H1 (cell line): ENCODE measurements at regions not wholly inside any gene's neighbourhood (a gene's known extent, or its start where the extent isn't known, plus 50 kb on each side); places are given as distances from the start of the nearest gene placed in this dataset.
A peak's percentile ranks its signal among the peaks of the same experiment; 100 is the strongest.

Experiments
- CTCF ChIA-PET: fragments of 300-600 bp; sonication (Branson Sonifier 250); formaldehyde crosslinking; loops from one replicate; lab custom pipeline; 2021; ENCODE audit not compliant: partially characterized antibody; lab: Charles Lee
- POLR2A ChIA-PET: fragments of 300-600 bp; sonication (Branson Sonifier 250); formaldehyde crosslinking; loops from one replicate; lab custom pipeline; 2021; ENCODE audit warnings: inconsistent platforms; ENCODE audit not compliant: partially characterized antibody; lab: Charles Lee
- DNase-seq, 2 experiments: peaks; one replicate each; pipeline versions ENCODE4 v3.0.0 to v3.0.0-alpha.2; 2010 to 2022; ENCODE audit warnings: low spot score in 2 of 2, low read depth in 1 of 2, mixed read lengths in 1 of 2
- FAIRE-seq: peaks from 2 replicates; lab custom pipeline; 2011; peaks lifted over from hg19 to GRCh38; lab: Jason Lieb, UNC
- H2AFZ ChIP-seq: 2 replicates; pipeline ENCODE4 v1.8.1; 2012; ENCODE audit warnings: low read length, inconsistent platforms
- H2AK5ac ChIP-seq: 2 replicates; pipeline ENCODE4 v1.6.1; 2013; ENCODE audit warnings: low read depth, low read length
- H2BK120ac ChIP-seq: replicated peaks from 2 replicates; pipeline ENCODE3; 2013; ENCODE audit warnings: low read depth, low read length, inconsistent platforms
- H2BK12ac ChIP-seq: 2 replicates; pipeline ENCODE4 v1.6.1; 2013; ENCODE audit warnings: low read depth, low read length
- H2BK15ac ChIP-seq: 2 replicates; pipeline ENCODE4 v1.6.1; 2013; ENCODE audit warnings: low read length
- H2BK20ac ChIP-seq: 2 replicates; pipeline ENCODE4 v1.6.1; 2013; ENCODE audit warnings: low read length
- H2BK5ac ChIP-seq: 2 replicates; pipeline ENCODE4 v1.6.1; 2013; ENCODE audit warnings: low read depth, low read length
- H3K14ac ChIP-seq: 2 replicates; pipeline ENCODE4 v1.6.1; 2013; ENCODE audit warnings: inconsistent platforms; ENCODE audit not compliant: insufficient read length
- H3K18ac ChIP-seq: 2 replicates; pipeline ENCODE4 v1.6.1; 2013; ENCODE audit warnings: low read length; ENCODE audit errors: extremely low read depth
- H3K23ac ChIP-seq: 2 replicates; pipeline ENCODE4 v1.6.1; 2013; ENCODE audit warnings: inconsistent platforms; ENCODE audit not compliant: insufficient read length
- H3K23me2 ChIP-seq: 2 replicates; pipeline ENCODE4 v1.6.1; 2013; ENCODE audit warnings: low read depth, low read length
- H3K27ac ChIP-seq: 2 replicates; pipeline ENCODE4 v1.6.1; 2011; ENCODE audit warnings: low read depth, low read length, inconsistent platforms
- H3K27me3 ChIP-seq, 4 experiments: replicated peaks in 1 of 4; 1 replicate in 1 of 4; 2 replicates in 3 of 4; pipeline versions ENCODE4 v1.6.1 to v1.8.1; 2011 to 2013; ENCODE audit warnings: low read length in 3 of 4, mild to moderate bottlenecking in 3 of 4, inconsistent platforms in 2 of 4, mixed read lengths in 2 of 4, moderate library complexity in 1 of 4; ENCODE audit not compliant: control insufficient read depth in 3 of 4, insufficient read depth in 3 of 4; ENCODE audit errors: extremely low read depth in 1 of 4
- H3K36me3 ChIP-seq, 4 experiments: 2 replicates each; pipeline versions ENCODE4 v1.6.1 to v1.8.1; 2011 to 2013; ENCODE audit warnings: mild to moderate bottlenecking in 4 of 4, low read length in 3 of 4, moderate library complexity in 2 of 4, control low read depth in 1 of 4, inconsistent platforms in 1 of 4; ENCODE audit not compliant: insufficient read depth in 4 of 4, control insufficient read depth in 2 of 4
- H3K4ac ChIP-seq: replicated peaks from 2 replicates; pipeline ENCODE3; 2013; ENCODE audit warnings: low read length, low read depth, mixed read lengths, inconsistent platforms; ENCODE audit not compliant: insufficient read length
- H3K4me1 ChIP-seq, 4 experiments: replicated peaks in 1 of 4; 1 replicate in 1 of 4; 2 replicates in 3 of 4; pipeline versions ENCODE4 v1.6.1 to v1.8.1; 2011 to 2013; ENCODE audit warnings: low read length in 3 of 4, inconsistent platforms in 2 of 4, mixed read lengths in 1 of 4; ENCODE audit not compliant: insufficient read depth in 4 of 4, control insufficient read depth in 3 of 4
- H3K4me2 ChIP-seq, 2 experiments: 2 replicates each; pipeline versions ENCODE4 v1.6.1 to v1.8.1; 2011 to 2013; ENCODE audit warnings: low read depth in 2 of 2, low read length in 2 of 2, control low read depth in 1 of 2, inconsistent platforms in 1 of 2, mild to moderate bottlenecking in 1 of 2; ENCODE audit not compliant: insufficient read depth in 1 of 2
- H3K4me3 ChIP-seq, 4 experiments: fragments of 200-600, 300-600 bp in 1 of 4; sonication (generic), shearing (Covaris generic), sonication (Bioruptor Twin) in 1 of 4; 2 replicates each; pipeline versions ENCODE4 v1.5.1 to v1.8.1; 2011 to 2016; ENCODE audit warnings: low read length in 4 of 4, low read depth in 3 of 4, control low read depth in 2 of 4, inconsistent platforms in 2 of 4, mild to moderate bottlenecking in 2 of 4, mixed read lengths in 1 of 4, moderate library complexity in 1 of 4; ENCODE audit not compliant: insufficient read depth in 2 of 4; ENCODE audit errors: extremely low read depth in 1 of 4
- H3K56ac ChIP-seq: replicated peaks from 2 replicates; pipeline ENCODE3; 2013; ENCODE audit warnings: low read depth, mild to moderate bottlenecking, mixed read lengths, low read length, inconsistent platforms; ENCODE audit not compliant: insufficient read length
- H3K79me1 ChIP-seq: 2 replicates; pipeline ENCODE4 v1.6.1; 2013; ENCODE audit warnings: low read depth, low read length, control low read depth
- H3K79me2 ChIP-seq, 2 experiments: 2 replicates each; pipeline versions ENCODE4 v1.6.1 to v1.8.1; 2012 to 2013; ENCODE audit warnings: low read length in 2 of 2, mild to moderate bottlenecking in 2 of 2, inconsistent platforms in 1 of 2; ENCODE audit not compliant: insufficient read depth in 2 of 2, control insufficient read depth in 1 of 2
- H3K9ac ChIP-seq, 4 experiments: replicated peaks in 1 of 4; 1 replicate in 1 of 4; 2 replicates in 3 of 4; pipeline versions ENCODE4 v1.6.1 to v1.8.1; 2011 to 2013; ENCODE audit warnings: low read depth in 3 of 4, low read length in 3 of 4, control low read depth in 2 of 4, mild to moderate bottlenecking in 2 of 4, moderate library complexity in 2 of 4, inconsistent platforms in 1 of 4; ENCODE audit errors: extremely low read depth in 1 of 4
- H3K9me3 ChIP-seq, 2 experiments: 2 replicates each; pipeline versions ENCODE4 v1.6.1 to v1.8.1; 2012 to 2013; ENCODE audit warnings: mild to moderate bottlenecking in 2 of 2, moderate library complexity in 2 of 2, control low read depth in 1 of 2, inconsistent platforms in 1 of 2, low read depth in 1 of 2, low read length in 1 of 2, mixed read lengths in 1 of 2; ENCODE audit not compliant: insufficient read depth in 2 of 2
- H4K20me1 ChIP-seq, 2 experiments: replicated peaks in 1 of 2; 2 replicates each; pipeline versions ENCODE3 to v1.8.1; 2011 to 2013; ENCODE audit warnings: inconsistent platforms in 2 of 2, low read length in 2 of 2, mild to moderate bottlenecking in 1 of 2; ENCODE audit not compliant: insufficient read depth in 2 of 2, control insufficient read depth in 1 of 2
- H4K5ac ChIP-seq: 2 replicates; pipeline ENCODE4 v1.6.1; 2013; ENCODE audit warnings: low read length, low read depth, mixed read lengths, inconsistent platforms; ENCODE audit not compliant: insufficient read length
- H4K8ac ChIP-seq: 2 replicates; pipeline ENCODE4 v1.8.0; 2013; ENCODE audit warnings: mild to moderate bottlenecking, moderate library complexity, low read length, inconsistent platforms; ENCODE audit not compliant: insufficient read depth; ENCODE audit errors: extremely low read depth
- H4K91ac ChIP-seq: replicated peaks from 2 replicates; pipeline ENCODE3; 2013; ENCODE audit warnings: low read length, mixed read lengths, inconsistent platforms; ENCODE audit not compliant: insufficient read length
- ATF3 ChIP-seq: IDR thresholded peaks from 2 replicates; pipeline ENCODE4 v1.6.1; 2011; ENCODE audit warnings: low read depth, mild to moderate bottlenecking, low read length; ENCODE audit not compliant: insufficient read depth
- FOSL1 ChIP-seq: IDR thresholded peaks from 2 replicates; pipeline ENCODE4 v1.6.1; 2011; ENCODE audit warnings: mild to moderate bottlenecking, low read depth, low read length, moderate library complexity; ENCODE audit not compliant: insufficient read depth
- HDAC2 ChIP-seq, 2 experiments: fragments of 300-600 bp in 1 of 2; sonication (generic) in 1 of 2; IDR thresholded peaks; 2 replicates each; pipeline ENCODE4 v1.6.1; 2011 to 2012; ENCODE audit warnings: low read depth in 2 of 2, low read length in 2 of 2, mild to moderate bottlenecking in 2 of 2, moderate library complexity in 2 of 2, borderline replicate concordance in 1 of 2, inconsistent platforms in 1 of 2
- HDAC6 ChIP-seq: IDR thresholded peaks from one replicate; pipeline ENCODE4 v1.7.1; 2012; ENCODE audit warnings: low read depth, mild to moderate bottlenecking, inconsistent platforms, low read length, moderate library complexity
- KDM1A ChIP-seq: fragments of 200-600, 300-600 bp; sonication (generic); IDR thresholded peaks from 2 replicates; pipeline ENCODE4 v1.7.1; 2016; ENCODE audit warnings: mild to moderate bottlenecking, low read length, borderline replicate concordance
- KDM5A ChIP-seq: fragments of 200-600 bp; IDR thresholded peaks from 2 replicates; pipeline ENCODE4 v1.7.1; 2012; ENCODE audit warnings: mild to moderate bottlenecking, low read length, inconsistent platforms, mixed read lengths
- PHF8 ChIP-seq: fragments of 200-600 bp; sonication (generic); conservative IDR thresholded peaks from 2 replicates; pipeline ENCODE4 v1.7.1; 2012; ENCODE audit warnings: low read depth, mild to moderate bottlenecking, inconsistent platforms, low read length, moderate library complexity
- RFX5 ChIP-seq: IDR thresholded peaks from 2 replicates; pipeline ENCODE4 v1.6.1; 2011; ENCODE audit warnings: low read depth, low read length, improper control_type of control experiment, borderline replicate concordance
- SIN3A ChIP-seq, 2 experiments: IDR thresholded peaks in 1 of 2; conservative IDR thresholded peaks in 1 of 2; 2 replicates each; pipeline ENCODE4 v1.6.1; 2011 to 2012; ENCODE audit warnings: low read length in 2 of 2, improper control_type of control experiment in 1 of 2, low read depth in 1 of 2, mild to moderate bottlenecking in 1 of 2
- SRF ChIP-seq: IDR thresholded peaks from 2 replicates; pipeline ENCODE4 v1.6.1; 2011; ENCODE audit warnings: mild to moderate bottlenecking, low read depth, low read length, moderate library complexity
- TCF12 ChIP-seq: IDR thresholded peaks from 2 replicates; pipeline ENCODE4 v1.6.1; 2011; ENCODE audit warnings: low read depth, mild to moderate bottlenecking, low read length
- WGBS, 2 experiments: shearing (Covaris generic) in 1 of 2; methylation state at CpG; one replicate each; pipeline versions ENCODE4 v1.1.6 to v1.1.7; 2013 to 2015; ENCODE audit warnings: low lambda C conversion rate in 2 of 2, mixed read lengths in 2 of 2, inconsistent platforms in 1 of 2, low coverage in 1 of 2, missing lambda C conversion rate in 1 of 2; ENCODE audit not compliant: insufficient replicate concordance in 2 of 2, insufficient coverage in 1 of 2, insufficient read length in 1 of 2; ENCODE audit errors: extremely low coverage in 1 of 2, missing lambda C conversion rate in 1 of 2; 5-methylcytosine and 5-hydroxymethylcytosine counted together

GRCh38 chr3:31346542-31346979 lies 186.2 kb upstream of the STT3B start:
- no peak overlapping the region for H2BK12ac ChIP-seq
- POLR2A ChIA-PET: no interaction called here
- H2BK15ac ChIP-seq: no peak overlapping the region
- no peaks in the 10 kb centered on the region for H4K20me1 ChIP-seq
- no peak overlapping the region for H4K91ac ChIP-seq
- H2BK20ac ChIP-seq: no peak overlapping the region
- H3K4me1 ChIP-seq: peaks cover 0 to 9% (median 0%) of the 10 kb centered on the region in 4 experiments; a peak in 1 of 7 replicates
- H3K56ac ChIP-seq: no peak overlapping the region
- H3K14ac ChIP-seq: no peak overlapping the region
- no peak overlapping the region for H3K4ac ChIP-seq
- H2BK120ac ChIP-seq: no peak overlapping the region
- no peak overlapping the region for H3K27ac ChIP-seq
- H3K27me3 ChIP-seq: no peaks in the 10 kb centered on the region
- no peak overlapping the region for H2AK5ac ChIP-seq
- peaks cover 0 to 3% of the 10 kb centered on the region in 2 experiments; a peak in 1 of 4 replicates for H3K9me3 ChIP-seq
- 0 out of 7 replicates have a peak overlapping the region, but pooled peaks of 1 of the 4 experiments have one; percentile 6 for H3K9ac ChIP-seq
- no peak overlapping the region for H3K4me2 ChIP-seq
- no peak for FAIRE-seq
- no peak overlapping the region for H2BK5ac ChIP-seq
- H3K23me2 ChIP-seq: no peaks in the 10 kb centered on the region
- H4K8ac ChIP-seq: no peak overlapping the region
- H3K23ac ChIP-seq: no peak overlapping the region
- DNase-seq: no peak
- no peaks in the 10 kb centered on the region for H3K79me2 ChIP-seq
- H3K36me3 ChIP-seq: no peaks in the 10 kb centered on the region; a peak in 1 of 8 replicates
- H3K18ac ChIP-seq: no peak overlapping the region
- CTCF ChIA-PET: interaction anchor here (1.1 to 1.3 kb wide), 2 partner anchors 26 to 101 kb away, joined by 3 read pairs; no protein-coding TSS in a partner anchor
- WGBS, 2 experiments: 91% methylated on average over 5 of the region's 5 CpGs; no CpG with 5 or more reads in 1 of the 2 experiments
- H4K5ac ChIP-seq: no peak overlapping the region
- no peak overlapping the region for H3K4me3 ChIP-seq
- no peaks in the 10 kb centered on the region for H3K79me1 ChIP-seq
- H2AFZ ChIP-seq: 0 out of 2 replicates have a peak overlapping the region, but pooled peaks have one; percentile 82
- TF ChIP-seq PHF8 (no peak), KDM5A (no peak), SIN3A (conservative IDR thresholded peaks at IDR 0.05 in 1 of 2, IDR thresholded peaks at IDR 0.05 in 1 of 2; ENCODE audit: low read depth in 1 of 2, low read length in 2 of 2) (no peak), ATF3 (no peak), HDAC6 (no peak), FOSL1 (no peak), KDM1A (no peak), SRF (no peak), TCF12 (no peak), HDAC2 (IDR thresholded peaks at IDR 0.05; ENCODE audit: borderline replicate concordance in 1 of 2, low read depth in 2 of 2, low read length in 2 of 2) (no peak), RFX5 (no peak)
